D721Med (cell line): ENCODE measurements at regions not wholly inside any gene's neighbourhood (a gene's known extent, or its start where the extent isn't known, plus 50 kb on each side); places are given as distances from the start of the nearest gene placed in this dataset.

Experiments used
- DNase-seq: peaks from one replicate; pipeline ENCODE4 v3.0.0; 2011; ENCODE audit warnings: low spot score; ENCODE audit not compliant: insufficient read length
- FAIRE-seq: peaks from 2 replicates; lab custom pipeline; 2011; peaks lifted over from hg19 to GRCh38; lab: Jason Lieb, UNC
- TF ChIP-seq, protein P1 (sequence below): IDR thresholded peaks from 2 replicates; pipeline ENCODE4 v1.5.1; 2012; ENCODE audit warnings: mild to moderate bottlenecking, control low read depth; ENCODE audit not compliant: insufficient read depth; ENCODE audit errors: missing control alignments

- TF ChIP-seq, protein P1, sequence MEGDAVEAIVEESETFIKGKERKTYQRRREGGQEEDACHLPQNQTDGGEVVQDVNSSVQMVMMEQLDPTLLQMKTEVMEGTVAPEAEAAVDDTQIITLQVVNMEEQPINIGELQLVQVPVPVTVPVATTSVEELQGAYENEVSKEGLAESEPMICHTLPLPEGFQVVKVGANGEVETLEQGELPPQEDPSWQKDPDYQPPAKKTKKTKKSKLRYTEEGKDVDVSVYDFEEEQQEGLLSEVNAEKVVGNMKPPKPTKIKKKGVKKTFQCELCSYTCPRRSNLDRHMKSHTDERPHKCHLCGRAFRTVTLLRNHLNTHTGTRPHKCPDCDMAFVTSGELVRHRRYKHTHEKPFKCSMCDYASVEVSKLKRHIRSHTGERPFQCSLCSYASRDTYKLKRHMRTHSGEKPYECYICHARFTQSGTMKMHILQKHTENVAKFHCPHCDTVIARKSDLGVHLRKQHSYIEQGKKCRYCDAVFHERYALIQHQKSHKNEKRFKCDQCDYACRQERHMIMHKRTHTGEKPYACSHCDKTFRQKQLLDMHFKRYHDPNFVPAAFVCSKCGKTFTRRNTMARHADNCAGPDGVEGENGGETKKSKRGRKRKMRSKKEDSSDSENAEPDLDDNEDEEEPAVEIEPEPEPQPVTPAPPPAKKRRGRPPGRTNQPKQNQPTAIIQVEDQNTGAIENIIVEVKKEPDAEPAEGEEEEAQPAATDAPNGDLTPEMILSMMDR: no peak
- no peak for FAIRE-seq
- no peak for DNase-seq
These were observed 106.3 kb downstream of the TNFSF13B start for GRCh38 chr13:108375772-108376171.

GRCh38 chr13:108376308-108376707 is 106.8 kb downstream of the TNFSF13B start:
- no peak for FAIRE-seq
- DNase-seq: no peak

DNA sequence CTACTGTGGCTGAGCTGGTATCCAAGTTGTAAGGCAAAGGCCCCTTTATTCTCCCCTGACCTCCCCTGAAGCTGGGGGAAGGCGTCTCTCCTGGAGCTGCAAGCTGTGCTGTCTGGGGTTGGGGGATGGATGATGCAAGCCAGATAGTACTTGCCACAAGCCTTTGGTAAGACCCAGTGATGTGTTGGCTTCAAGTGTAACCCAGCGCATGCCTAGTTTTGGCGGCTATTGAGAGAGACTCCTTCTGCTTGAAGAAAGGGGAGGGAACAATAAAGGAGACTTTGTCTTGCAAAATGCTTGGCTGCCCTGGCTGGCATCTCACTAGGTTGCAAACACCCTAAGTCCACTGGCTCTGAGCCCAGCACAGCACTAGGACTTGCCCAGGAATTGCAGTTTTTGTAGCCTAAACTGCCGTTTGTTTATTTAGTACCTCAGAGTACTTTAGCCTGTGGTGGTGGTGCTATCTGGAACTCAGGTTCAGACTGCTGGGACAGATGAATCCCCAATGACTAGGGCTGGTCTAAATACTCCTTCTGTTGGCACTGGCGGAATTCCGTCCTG is 108.2 kb downstream of the TNFSF13B start:
- FAIRE-seq (no peak), DNase-seq (no peak)
- TF ChIP-seq, protein P1: no peak

More at GRCh38 chr13:108376308-108376707, 106.8 kb downstream of the TNFSF13B start:
- TF ChIP-seq, protein P1: no peak

DNA sequence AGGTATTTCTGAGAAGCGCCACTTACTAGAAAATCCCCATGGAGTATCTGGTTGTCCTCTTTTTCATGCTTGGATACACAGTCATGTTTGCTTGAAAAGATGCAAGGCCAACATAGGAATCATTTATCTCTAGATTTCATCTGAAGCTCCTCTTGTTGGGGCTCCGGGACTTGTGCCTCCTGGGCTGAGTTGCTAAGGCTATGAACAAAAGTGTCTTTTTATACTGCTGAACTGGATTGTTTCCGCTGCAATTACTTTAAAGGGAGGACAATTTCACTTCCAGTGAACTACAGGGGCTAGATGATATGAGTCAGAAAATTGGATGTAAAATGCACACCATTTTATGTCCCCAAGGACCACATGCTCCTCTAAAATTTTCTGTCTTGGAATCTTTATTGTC is 114.1 kb downstream of the TNFSF13B start:
- no peak for DNase-seq
- TF ChIP-seq, protein P1: no peak
- no peak for FAIRE-seq

DNA sequence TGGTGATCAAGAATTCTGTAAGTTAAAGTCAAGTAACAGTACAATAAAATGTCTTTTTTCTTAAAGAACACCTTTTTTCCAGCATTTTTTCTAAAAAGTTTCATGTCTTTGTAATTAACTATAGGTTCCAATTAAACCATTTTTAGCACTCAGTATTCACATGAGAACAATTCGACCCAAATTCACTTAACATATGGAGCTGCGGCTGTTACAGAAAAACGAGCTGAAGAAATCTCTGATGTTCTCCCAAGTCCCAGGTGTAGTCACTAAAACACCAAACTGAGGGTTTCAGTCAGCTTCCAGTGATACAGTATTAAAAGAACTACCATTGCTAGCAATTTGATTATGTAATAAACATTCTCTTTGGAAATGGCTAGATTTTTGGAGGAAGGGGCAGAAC is 117.6 kb downstream of the TNFSF13B start:
- no peak for DNase-seq
- no peak for FAIRE-seq
- TF ChIP-seq, protein P1: no peak

DNA sequence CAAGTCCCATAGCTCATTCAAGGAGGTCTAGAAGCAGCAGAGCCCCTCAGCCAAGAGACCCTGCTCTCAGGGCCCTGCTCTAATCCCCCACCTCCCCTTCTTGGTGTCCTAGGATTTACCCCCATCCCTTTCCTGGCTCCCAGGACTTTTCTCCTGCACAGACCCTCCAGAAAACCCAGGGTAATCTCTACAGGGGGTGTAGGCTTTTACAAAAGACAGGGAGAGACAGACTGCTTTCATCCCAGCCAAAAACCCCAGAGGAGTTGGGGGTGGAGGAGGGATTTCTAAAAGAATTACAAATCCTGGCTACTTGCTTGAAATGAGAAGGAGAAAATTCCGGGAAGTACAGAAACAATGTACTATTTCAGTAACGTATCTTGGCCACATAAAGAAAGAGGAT is 133.3 kb downstream of the TNFSF13B start:
- no peak for FAIRE-seq
- TF ChIP-seq, protein P1: no peak
- DNase-seq: no peak

DNA sequence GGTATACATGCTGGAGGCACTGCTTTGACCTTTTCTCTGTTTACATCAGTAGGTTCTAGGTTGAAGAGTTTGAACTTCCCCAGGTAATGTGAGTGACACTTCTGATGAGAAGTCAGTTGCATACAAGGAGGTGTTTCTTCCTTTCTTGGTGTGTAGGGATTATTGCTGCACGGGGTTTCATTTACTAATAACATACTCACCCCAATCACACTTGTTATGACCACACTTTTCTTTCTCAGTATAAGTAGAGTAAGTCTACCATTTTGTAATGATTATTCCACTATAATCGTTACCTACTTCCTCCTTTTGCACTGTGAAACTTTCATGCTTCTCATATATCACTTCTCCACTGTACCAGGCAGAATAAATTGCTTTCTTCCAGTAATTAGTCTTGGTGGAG is 138.0 kb downstream of the TNFSF13B start:
- FAIRE-seq (no peak), DNase-seq (no peak)
- TF ChIP-seq, protein P1: no peak
